CD14-positive monocyte (primary cell): ENCODE measurements at regions not wholly inside any gene's neighbourhood (a gene's known extent, or its start where the extent isn't known, plus 50 kb on each side); places are given as distances from the start of the nearest gene placed in this dataset.
"Not testable (repeated sequence)": the region's sequence is repeated elsewhere in the genome, so short reads cannot be mapped to it uniquely, and the experiment has no call there.

Experiments used
- DNase-seq, 3 donors: peaks; one replicate each; pipeline ENCODE4 v3.0.0-alpha.2; 2011 to 2022
- H2AFZ ChIP-seq: 2 replicates; pipeline ENCODE4 v1.6.0; 2012; ENCODE audit warnings: mild to moderate bottlenecking, low read depth, low read length, inconsistent platforms; ENCODE audit not compliant: insufficient read depth, poor library complexity, severe bottlenecking
- H3K27ac ChIP-seq, 2 donors: 1 replicate in 1 of 2; 2 replicates in 1 of 2; pipeline ENCODE4 v1.5.1; 2012 to 2013; ENCODE audit warnings: low read length in 2 of 2, control low read depth in 1 of 2, inconsistent platforms in 1 of 2, low read depth in 1 of 2, mild to moderate bottlenecking in 1 of 2
- H3K27me3 ChIP-seq, 2 donors: one replicate each; pipeline versions ENCODE4 v1.6.0 to v1.6.1; 2011 to 2013; ENCODE audit warnings: low read length in 2 of 2; ENCODE audit not compliant: control insufficient read depth in 2 of 2, insufficient read depth in 2 of 2
- H3K36me3 ChIP-seq, 2 donors: replicated peaks in 1 of 2; 1 replicate in 1 of 2; 2 replicates in 1 of 2; pipeline versions ENCODE4 v1.5.1 to v1.6.1; 2012 to 2013; ENCODE audit warnings: low read length in 2 of 2, control low read depth in 1 of 2, inconsistent platforms in 1 of 2, mild to moderate bottlenecking in 1 of 2; ENCODE audit not compliant: insufficient read depth in 2 of 2, control insufficient read depth in 1 of 2
- H3K4me1 ChIP-seq, 2 donors: 1 replicate in 1 of 2; 2 replicates in 1 of 2; pipeline versions ENCODE4 v1.5.1 to v1.6.1; 2012 to 2013; ENCODE audit warnings: low read length in 2 of 2, control low read depth in 1 of 2, inconsistent platforms in 1 of 2, mild to moderate bottlenecking in 1 of 2, moderate library complexity in 1 of 2; ENCODE audit not compliant: insufficient read depth in 2 of 2, control insufficient read depth in 1 of 2
- H3K4me2 ChIP-seq: replicated peaks from 2 replicates; pipeline ENCODE3; 2012; ENCODE audit warnings: low read length, moderate library complexity, mild to moderate bottlenecking; ENCODE audit not compliant: poor library complexity, severe bottlenecking; ENCODE audit errors: extremely low read depth
- H3K4me3 ChIP-seq, 3 experiments: fragments of 200-600 bp in 1 of 3; sonication (generic) in 1 of 3; replicated peaks in 1 of 3; 1 replicate in 2 of 3; 2 replicates in 1 of 3; pipeline ENCODE4 v1.5.1; 2011 to 2013; ENCODE audit warnings: low read length in 3 of 3, mild to moderate bottlenecking in 3 of 3, control low read depth in 2 of 3, low read depth in 2 of 3, inconsistent platforms in 1 of 3, moderate library complexity in 1 of 3
- H3K79me2 ChIP-seq: 2 replicates; pipeline ENCODE4 v1.6.0; 2012; ENCODE audit warnings: mild to moderate bottlenecking, control low read depth, inconsistent platforms, low read length, moderate library complexity; ENCODE audit not compliant: insufficient read depth
- H3K9ac ChIP-seq: 2 replicates; pipeline ENCODE4 v1.6.0; 2017; ENCODE audit warnings: low read length, mild to moderate bottlenecking; ENCODE audit not compliant: insufficient read depth, poor library complexity, severe bottlenecking
- H3K9me3 ChIP-seq, 2 donors: replicated peaks in 1 of 2; 1 replicate in 1 of 2; 2 replicates in 1 of 2; pipeline versions ENCODE4 v1.5.1 to v1.6.1; 2012 to 2013; ENCODE audit warnings: low read length in 2 of 2, control low read depth in 1 of 2; ENCODE audit not compliant: control insufficient read depth in 1 of 2, insufficient read depth in 1 of 2
- H4K20me1 ChIP-seq: 2 replicates; pipeline ENCODE4 v1.6.0; 2012; ENCODE audit warnings: mild to moderate bottlenecking, low read length, control low read depth, moderate library complexity; ENCODE audit not compliant: insufficient read depth
- H3K27ac Mint-ChIP-seq, 7 donors: one replicate each; pipeline ENCODE4 v1.8.0; 2020; ENCODE audit warnings: mild to moderate bottlenecking in 7 of 7, mixed read lengths in 7 of 7, moderate library complexity in 6 of 7, inconsistent platforms in 2 of 7
- H3K27me3 Mint-ChIP-seq, 3 donors: one replicate each; pipeline ENCODE4 v1.8.0; 2021 to 2022; ENCODE audit warnings: low read depth in 3 of 3, mild to moderate bottlenecking in 3 of 3, mixed read lengths in 3 of 3, moderate library complexity in 3 of 3, inconsistent platforms in 1 of 3
- H3K36me3 Mint-ChIP-seq, 2 donors: one replicate each; pipeline ENCODE4 v1.8.0; 2020; ENCODE audit warnings: mixed read lengths in 2 of 2, inconsistent platforms in 1 of 2, mild to moderate bottlenecking in 1 of 2
- H3K4me1 Mint-ChIP-seq: one replicate; pipeline ENCODE4 v1.8.0; 2020; ENCODE audit warnings: mild to moderate bottlenecking, mixed read lengths
- H3K4me3 Mint-ChIP-seq, 2 donors: one replicate each; pipeline ENCODE4 v1.8.0; 2020; ENCODE audit warnings: mild to moderate bottlenecking in 2 of 2, mixed read lengths in 2 of 2, moderate library complexity in 1 of 2
- H3K9me3 Mint-ChIP-seq, 7 donors: one replicate each; pipeline ENCODE4 v1.8.0; 2020 to 2022; ENCODE audit warnings: mixed read lengths in 7 of 7, mild to moderate bottlenecking in 6 of 7, moderate library complexity in 6 of 7, inconsistent platforms in 2 of 7
- CTCF ChIP-seq: fragments of 200-600 bp; IDR thresholded peaks from one replicate; pipeline ENCODE4 v1.8.0; 2022; ENCODE audit warnings: antibody characterized with exemption, mild to moderate bottlenecking
- whole genome bisulfite sequencing: methylation state at CpG from one replicate; pipeline ENCODE4 v1.1.5; 2013; ENCODE audit warnings: missing lambda C conversion rate; ENCODE audit not compliant: insufficient coverage; 5-methylcytosine and 5-hydroxymethylcytosine counted together
- intact Hi-C, 2 donors: fragments of 100-400 bp; cut with micrococcal nuclease; formaldehyde crosslinking; loops; one replicate each; pipeline versions ENCODE4 v1.15.0 to v1.15.1; 2023

- intact Hi-C loops, H3K27me3 ChIP-seq, H3K4me3 ChIP-seq, DNase-seq, H2AFZ ChIP-seq, H3K9ac ChIP-seq, H3K27ac Mint-ChIP-seq, H3K36me3 Mint-ChIP-seq, H3K4me3 Mint-ChIP-seq, H3K36me3 ChIP-seq, H3K4me2 ChIP-seq, H3K9me3 Mint-ChIP-seq, H3K27ac ChIP-seq, H3K79me2 ChIP-seq, H3K9me3 ChIP-seq, H4K20me1 ChIP-seq, H3K27me3 Mint-ChIP-seq: not testable (repeated sequence)
- H3K4me1 Mint-ChIP-seq = peaks cover 28% of the 10 kb centered on the region
- peaks cover 19 to 26% of the 10 kb centered on the region in 2 donors for H3K4me1 ChIP-seq
- no CpG with 5 or more reads among the region's 3 CpGs for WGBS
Measured at GRCh38 chr20:53858516-53858915, 211.9 kb downstream of the BCAS1 start.

- no peak overlapping the region for H3K4me2 ChIP-seq
- DNase-seq = no peak
- no peaks in the 10 kb centered on the region for H3K9me3 Mint-ChIP-seq
- WGBS = 67% methylated on average over 1 of the region's 7 CpGs
- H3K36me3 ChIP-seq = no peaks in the 10 kb centered on the region
- no peaks in the 10 kb centered on the region for H3K36me3 Mint-ChIP-seq
- peaks cover 0 to 3% (median 2%) of the 10 kb centered on the region in 3 donors for H3K27me3 Mint-ChIP-seq
- no peak for TF ChIP-seq CTCF
- H3K9ac ChIP-seq = no peak overlapping the region
- no peak overlapping the region for H2AFZ ChIP-seq
- peak overlapping the region in 1 of 7 donors; percentile 9 for H3K27ac Mint-ChIP-seq
- no peaks in the 10 kb centered on the region for H4K20me1 ChIP-seq
- H3K4me3 ChIP-seq = no peak overlapping the region
- no peak overlapping the region for H3K27ac ChIP-seq
- no peak overlapping the region for H3K4me3 Mint-ChIP-seq
- H3K4me1 ChIP-seq = peaks cover 19 to 26% of the 10 kb centered on the region in 2 donors
- no peaks in the 10 kb centered on the region for H3K27me3 ChIP-seq
- H3K79me2 ChIP-seq = no peaks in the 10 kb centered on the region
- H3K4me1 Mint-ChIP-seq = peaks cover 30% of the 10 kb centered on the region
- intact Hi-C loops = no loop called here
- H3K9me3 ChIP-seq = no peaks in the 10 kb centered on the region
Measured at GRCh38 chr20:53857723-53858236, 212.6 kb downstream of the BCAS1 start.
